CD4-positive, alpha-beta T cell treated with Interleukin-2 at 100 ng/mL for 4 hours (primary cell): ENCODE measurements at regions not wholly inside any gene's neighbourhood (a gene's known extent, or its start where the extent isn't known, plus 50 kb on each side); places are given as distances from the start of the nearest gene placed in this dataset.
"Not testable (repeated sequence)": the region's sequence is repeated elsewhere in the genome, so short reads cannot be mapped to it uniquely, and the experiment has no call there.

ENCODE experiments used
- DNase-seq: peaks from one replicate; pipeline ENCODE4 v3.0.0-alpha.2; 2020; ENCODE audit warnings: low spot score

DNA sequence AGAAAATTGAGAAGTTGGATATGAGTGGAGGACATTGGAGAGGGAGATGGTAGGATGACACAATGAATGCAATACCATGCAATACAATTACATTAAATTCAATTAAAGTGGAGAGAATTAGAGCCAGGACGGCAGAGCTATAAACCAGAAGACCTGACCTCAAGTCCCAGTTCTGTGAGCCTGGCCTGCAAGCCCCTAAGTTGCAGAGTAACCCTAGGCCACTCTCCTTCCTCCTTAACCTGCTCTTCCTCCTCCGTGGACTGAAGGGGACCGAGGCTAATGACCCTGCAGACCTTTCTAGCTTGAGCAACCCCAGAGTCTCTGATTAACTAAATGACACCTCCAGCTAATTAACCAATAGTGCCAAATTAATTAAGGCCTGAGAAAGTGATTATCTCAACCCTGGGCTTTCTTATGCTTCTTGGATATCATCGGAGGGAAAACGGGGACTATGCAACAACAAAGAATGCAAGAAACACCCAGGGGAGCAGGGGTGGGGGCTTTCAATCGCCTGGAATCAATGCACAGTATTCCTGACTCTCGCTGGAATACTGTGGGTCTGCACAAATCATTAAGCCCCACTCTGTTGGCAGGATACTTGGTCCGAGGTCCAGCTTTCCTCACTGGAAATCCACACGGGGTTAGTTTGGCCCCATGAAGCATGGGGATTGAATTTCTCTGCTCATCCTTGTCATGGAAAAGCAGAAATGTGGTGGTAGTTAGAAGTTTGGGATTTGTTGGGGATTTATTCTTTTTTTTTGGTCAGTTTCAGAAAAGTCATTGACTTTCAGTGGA lies 548.3 kb downstream of the MN1 start:
- no peak for DNase-seq

DNA sequence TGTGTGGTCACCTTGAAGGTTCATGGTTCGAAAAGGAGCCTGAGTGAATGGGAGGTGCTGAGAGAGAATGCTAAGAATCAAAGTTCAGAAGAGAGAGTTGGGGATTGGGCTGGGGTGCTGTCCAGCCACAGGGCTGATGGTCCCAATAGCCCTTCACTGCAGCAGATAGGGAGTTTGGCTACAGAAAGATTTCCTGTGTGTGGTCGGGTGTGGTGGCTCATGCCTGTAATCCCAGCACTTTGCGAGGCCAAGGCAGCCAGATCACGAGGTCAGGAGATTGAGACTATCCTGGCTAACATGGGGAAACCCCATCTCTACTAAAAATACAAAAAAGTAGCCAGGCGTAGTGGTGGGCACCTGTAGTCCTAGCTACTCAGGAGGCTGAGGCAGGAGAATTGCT lies 547.5 kb downstream of the MN1 start:
- not testable (repeated sequence) for DNase-seq

DNA sequence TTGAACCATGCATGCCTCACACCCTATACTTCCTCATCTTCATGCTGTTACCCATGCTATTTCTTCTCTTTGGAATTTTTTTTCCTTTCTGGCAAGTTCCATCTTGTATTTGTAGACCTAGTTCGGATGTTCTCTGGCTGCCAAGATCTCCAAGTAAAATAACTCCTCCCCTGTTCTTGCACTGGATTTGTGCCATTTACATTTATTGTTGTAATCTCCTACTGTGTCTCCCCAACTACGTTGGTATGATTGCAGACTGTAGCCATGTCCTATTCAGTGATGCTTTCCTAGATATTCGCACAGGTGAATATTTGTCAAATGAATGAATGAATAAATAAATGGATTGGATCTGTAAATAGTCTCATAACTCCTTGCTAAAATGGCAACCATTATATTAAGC lies 546.0 kb downstream of the MN1 start:
- no peak for DNase-seq

DNA sequence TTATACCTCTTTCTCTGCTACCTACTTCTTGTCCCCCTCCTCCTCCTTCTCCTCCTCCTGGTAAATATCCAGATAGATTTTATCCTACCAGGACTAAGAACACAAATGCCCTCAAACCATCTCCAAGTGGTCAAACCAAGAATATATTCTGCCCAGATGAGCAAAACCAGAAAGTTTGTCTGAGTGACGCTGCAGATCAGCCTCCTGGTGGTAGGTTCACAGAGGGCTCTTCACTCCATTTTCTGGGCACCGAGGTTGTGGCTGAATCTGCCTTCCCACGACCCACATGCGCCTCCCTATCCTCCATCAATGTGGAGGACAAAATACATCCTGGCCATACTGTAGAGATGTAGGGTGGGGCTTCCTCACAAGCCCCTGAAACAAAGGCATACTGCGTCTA lies 543.6 kb downstream of the MN1 start:
- no peak for DNase-seq

GRCh38 chr22:27258616-27259172 lies 542.9 kb downstream of the MN1 start:
- no peak for DNase-seq

DNA sequence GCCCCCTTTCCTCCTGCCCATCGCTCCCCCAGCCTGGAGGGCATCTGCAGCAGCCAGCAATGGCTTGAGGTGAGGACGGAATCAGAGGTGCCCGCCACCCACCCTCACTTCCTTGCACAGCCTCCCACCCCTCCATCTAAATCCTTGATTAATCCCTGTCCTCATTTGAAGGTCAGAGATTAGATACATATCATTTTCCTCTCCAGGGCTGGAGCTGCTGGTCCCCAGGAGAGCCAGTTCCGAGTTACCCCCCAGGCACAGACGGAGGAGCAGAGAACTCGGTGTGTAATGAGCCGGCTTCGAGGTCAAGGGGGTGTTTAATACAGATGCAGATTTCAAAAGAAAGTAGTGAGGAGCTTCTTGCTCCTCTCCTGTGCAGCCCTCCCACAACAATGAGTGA lies 542.1 kb downstream of the MN1 start:
- no peak for DNase-seq

- DNase-seq = no peak
Observed at GRCh38 chr22:27260087-27260698, 541.4 kb downstream of the MN1 start.

GRCh38 chr22:27262361-27262760 lies 539.2 kb downstream of the MN1 start:
- no peak for DNase-seq

- DNase-seq = no peak
Observed at GRCh38 chr22:27264184-27264583, 537.4 kb downstream of the MN1 start.

- DNase-seq = no peak
Observed at GRCh38 chr22:27267145-27267544, 534.4 kb downstream of the MN1 start.

- DNase-seq = no peak
Observed at GRCh38 chr22:27269751-27270543, 531.6 kb downstream of the MN1 start.

DNA sequence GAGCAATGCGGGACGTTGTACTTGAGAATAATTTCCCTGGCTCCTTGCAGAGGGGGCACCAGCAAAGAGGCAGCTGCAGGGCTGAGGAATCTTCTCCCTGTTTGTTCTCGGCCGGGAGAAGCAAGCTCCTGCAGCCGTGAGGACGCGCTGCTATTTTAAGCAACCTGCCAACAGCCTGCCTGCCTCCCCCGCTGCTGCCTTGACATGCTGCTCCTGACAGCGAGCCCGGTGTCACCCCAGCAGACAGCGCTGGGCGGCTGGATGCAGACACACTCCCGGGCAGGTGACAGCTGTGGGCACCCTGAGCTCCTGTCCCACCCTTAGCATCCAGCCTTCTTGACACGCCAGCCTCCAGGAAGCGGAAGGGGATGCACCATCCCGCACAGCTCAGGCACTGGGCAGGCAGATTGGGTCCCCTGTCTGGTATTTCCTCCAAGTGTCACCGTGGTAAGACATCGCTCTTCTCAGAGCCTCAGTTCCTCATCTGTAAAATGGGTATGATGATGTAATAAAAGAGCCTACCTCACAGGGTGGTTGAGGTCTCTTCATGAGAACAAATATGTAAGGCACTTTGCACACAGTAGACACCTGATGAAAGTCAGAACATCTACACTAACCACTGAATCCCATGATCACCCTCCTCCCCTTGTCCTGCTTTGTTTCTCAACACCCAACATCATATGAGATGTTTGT lies 530.6 kb downstream of the MN1 start:
- no peak for DNase-seq

GRCh38 chr22:27273436-27273835 lies 528.1 kb downstream of the MN1 start:
- no peak for DNase-seq

DNA sequence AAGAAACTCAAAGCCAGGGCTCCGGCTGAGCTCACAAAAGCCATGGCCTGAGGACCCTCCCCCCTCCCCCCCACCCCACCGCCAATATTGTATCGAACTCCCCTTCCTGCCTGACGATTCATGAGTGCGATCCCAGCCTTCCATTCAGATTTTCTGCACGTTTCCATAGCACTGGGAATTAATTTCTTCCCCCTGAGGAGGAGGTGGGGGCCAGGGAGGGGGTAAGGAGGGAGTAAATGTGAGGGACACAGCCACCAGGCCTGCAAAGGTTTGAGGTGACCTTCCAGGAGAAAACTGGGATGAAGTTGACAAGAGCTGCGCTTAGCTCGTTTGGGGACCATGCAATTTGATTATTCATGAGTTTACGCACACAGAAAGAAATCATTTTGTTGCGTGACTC lies 527.7 kb downstream of the MN1 start:
- DNase-seq = no peak

GRCh38 chr22:27274770-27275449 lies 526.6 kb downstream of the MN1 start:
- DNase-seq = no peak

- no peak for DNase-seq
Observed at GRCh38 chr22:27278946-27279345, 522.6 kb downstream of the MN1 start.

- no peak for DNase-seq
Observed at GRCh38 chr22:27283240-27283639, 518.3 kb downstream of the MN1 start.

GRCh38 chr22:27283714-27284113 lies 517.8 kb downstream of the MN1 start:
- DNase-seq = no peak

DNA sequence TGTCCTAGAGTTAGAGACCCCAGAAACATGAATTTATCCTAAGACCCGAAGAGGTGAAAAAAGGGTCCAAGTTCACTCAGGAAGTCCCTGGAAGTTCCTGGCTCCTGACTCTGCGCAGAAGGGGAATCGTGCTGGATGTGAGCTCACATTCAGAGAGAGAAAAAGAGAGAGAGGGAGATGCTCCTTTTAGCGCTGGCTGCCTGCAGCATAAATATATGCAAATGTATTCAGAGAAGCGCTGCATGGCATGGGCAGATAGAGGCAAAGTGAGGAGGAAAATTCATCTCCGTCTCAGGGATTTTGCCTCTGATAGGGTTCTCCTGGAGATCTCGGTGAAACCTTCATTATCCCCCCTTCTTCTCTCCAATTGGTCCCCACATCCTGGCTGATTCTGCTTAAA lies 517.2 kb downstream of the MN1 start:
- DNase-seq = no peak

- DNase-seq = no peak
Observed at GRCh38 chr22:27286711-27287110, 514.8 kb downstream of the MN1 start.

- DNase-seq = no peak
Observed at GRCh38 chr22:27292542-27293299, 508.8 kb downstream of the MN1 start.
